Astrocyte of the cerebellum (primary cell): ENCODE measurements at regions not wholly inside any gene's neighbourhood (a gene's known extent, or its start where the extent isn't known, plus 50 kb on each side); places are given as distances from the start of the nearest gene placed in this dataset.

Experiments used
- DNase-seq: peaks from one replicate; pipeline ENCODE4 v3.0.0-alpha.2; 2011; ENCODE audit warnings: low read depth
- H3K4me3 ChIP-seq: 2 replicates; pipeline ENCODE4 v1.5.1; 2011; ENCODE audit warnings: mild to moderate bottlenecking, low read depth, low read length, moderate library complexity
- in situ Hi-C: cut with HindIII; loops from 2 replicates; pipeline ENCODE4 v1.10.0; 2017; ENCODE audit warnings: low sequenced_read_pairs
- TF ChIP-seq, protein P1 (sequence below): IDR thresholded peaks from 2 replicates; pipeline ENCODE4 v1.5.1; 2012; ENCODE audit warnings: low read length, low read depth, moderate library complexity, mild to moderate bottlenecking; ENCODE audit errors: missing control alignments

DNA sequence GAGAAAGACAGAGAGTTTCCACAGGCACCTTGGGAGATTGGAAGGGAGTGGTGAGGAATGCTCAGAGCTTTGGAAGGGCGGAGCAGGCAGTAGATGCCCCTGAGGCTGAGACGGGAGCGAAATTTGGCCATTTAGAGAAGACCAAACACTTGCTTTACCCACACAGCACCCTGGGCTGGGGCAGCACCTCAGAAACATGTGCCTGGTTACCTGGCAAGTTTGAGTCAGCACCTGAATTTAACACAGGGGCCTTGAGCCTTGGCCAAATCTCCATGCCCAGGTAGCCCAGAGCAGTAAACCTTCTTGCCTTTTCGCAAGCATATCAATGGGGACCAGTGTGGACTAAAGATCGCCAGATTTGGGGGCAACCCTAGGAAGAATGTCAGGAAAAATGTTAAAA is 111.9 kb upstream of the NFE2L3 start:
- TF ChIP-seq, protein P1, sequence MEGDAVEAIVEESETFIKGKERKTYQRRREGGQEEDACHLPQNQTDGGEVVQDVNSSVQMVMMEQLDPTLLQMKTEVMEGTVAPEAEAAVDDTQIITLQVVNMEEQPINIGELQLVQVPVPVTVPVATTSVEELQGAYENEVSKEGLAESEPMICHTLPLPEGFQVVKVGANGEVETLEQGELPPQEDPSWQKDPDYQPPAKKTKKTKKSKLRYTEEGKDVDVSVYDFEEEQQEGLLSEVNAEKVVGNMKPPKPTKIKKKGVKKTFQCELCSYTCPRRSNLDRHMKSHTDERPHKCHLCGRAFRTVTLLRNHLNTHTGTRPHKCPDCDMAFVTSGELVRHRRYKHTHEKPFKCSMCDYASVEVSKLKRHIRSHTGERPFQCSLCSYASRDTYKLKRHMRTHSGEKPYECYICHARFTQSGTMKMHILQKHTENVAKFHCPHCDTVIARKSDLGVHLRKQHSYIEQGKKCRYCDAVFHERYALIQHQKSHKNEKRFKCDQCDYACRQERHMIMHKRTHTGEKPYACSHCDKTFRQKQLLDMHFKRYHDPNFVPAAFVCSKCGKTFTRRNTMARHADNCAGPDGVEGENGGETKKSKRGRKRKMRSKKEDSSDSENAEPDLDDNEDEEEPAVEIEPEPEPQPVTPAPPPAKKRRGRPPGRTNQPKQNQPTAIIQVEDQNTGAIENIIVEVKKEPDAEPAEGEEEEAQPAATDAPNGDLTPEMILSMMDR: no peak
- no peak for DNase-seq
- H3K4me3 ChIP-seq: no peak overlapping the region
- in situ Hi-C loops: no loop called here

DNA sequence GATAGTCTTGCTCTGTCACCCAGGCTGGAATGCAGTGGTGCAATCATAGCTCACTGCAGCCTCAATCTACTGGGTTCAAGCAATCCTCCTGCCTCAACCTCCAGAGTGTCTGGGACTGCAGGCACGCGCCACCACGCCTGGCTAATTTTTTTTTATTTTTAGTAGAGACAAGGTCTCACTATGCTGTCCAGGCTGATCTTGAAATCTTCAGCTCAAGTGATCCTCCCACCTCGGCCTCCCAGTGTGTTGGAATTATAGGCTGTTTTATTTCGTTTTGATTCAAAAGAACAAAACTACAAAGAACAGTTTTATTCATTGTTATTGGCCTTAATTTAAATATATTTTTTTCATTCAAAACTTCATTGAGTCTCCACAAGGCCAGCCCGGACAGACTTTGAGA is 109.8 kb upstream of the NFE2L3 start:
- in situ Hi-C loops: no loop called here
- no peak overlapping the region for H3K4me3 ChIP-seq
- TF ChIP-seq, protein P1: no peak
- no peak for DNase-seq

DNA sequence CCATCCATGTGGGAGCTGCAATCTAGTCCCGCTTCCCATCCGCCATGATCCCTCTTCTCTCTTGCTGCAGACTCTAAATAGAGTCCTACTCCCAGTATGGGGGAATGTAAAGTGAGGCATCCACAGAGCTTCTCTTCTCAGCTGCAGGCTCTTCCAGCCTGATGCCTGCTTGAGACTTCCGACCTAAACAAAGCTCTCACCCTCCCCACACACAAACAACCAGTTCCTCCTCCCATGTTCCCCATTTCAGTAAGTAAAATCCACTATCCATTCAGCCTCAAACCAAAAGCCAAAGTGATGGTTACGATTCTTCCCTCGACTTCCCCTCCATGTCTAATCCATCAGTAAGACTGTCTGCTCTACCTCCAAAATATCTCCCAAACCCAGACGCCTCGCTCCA is 108.2 kb upstream of the NFE2L3 start:
- H3K4me3 ChIP-seq: no peak overlapping the region
- no peak for DNase-seq
- in situ Hi-C loops: no loop called here
- TF ChIP-seq, protein P1: no peak

DNA sequence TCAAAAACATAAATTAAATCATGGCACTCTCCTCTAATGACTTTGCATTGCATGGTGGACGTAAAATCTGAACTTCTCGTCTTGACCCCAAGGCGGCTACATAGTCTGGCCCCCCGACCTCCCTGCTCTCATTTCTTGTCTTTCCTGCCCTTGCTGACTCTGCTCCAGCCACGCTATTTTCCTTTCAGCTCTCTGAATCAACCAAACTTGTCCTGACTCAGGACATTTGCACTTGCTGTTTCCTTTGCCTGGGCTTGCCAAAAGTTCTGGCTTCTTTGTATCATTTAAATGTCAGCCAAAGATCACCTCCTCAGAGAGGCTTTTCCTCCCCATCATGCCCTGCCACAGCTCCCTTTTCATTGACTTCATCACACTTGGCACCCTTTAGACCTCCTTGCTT is 107.7 kb upstream of the NFE2L3 start:
- H3K4me3 ChIP-seq: no peak overlapping the region
- no peak for DNase-seq
- in situ Hi-C loops: no loop called here
- TF ChIP-seq, protein P1: no peak

DNA sequence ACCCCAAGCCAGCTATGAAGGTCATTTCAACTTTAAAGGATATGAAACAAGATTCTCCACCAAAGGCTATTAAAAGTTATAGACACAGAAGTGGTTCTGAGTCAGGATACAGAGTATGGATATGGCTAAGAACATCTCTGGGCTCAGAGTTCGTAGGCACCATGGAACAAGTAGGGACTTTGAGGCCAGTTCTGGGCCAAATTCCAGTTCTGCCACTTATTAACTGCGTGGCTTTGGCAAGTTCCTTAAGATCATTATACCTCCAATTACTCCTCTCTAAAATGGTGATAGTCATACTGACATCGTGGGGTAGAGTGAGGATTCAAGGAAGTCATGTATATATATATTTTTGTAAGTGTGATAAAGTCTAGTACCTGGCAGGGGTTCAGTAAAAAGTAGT is 105.8 kb upstream of the NFE2L3 start:
- in situ Hi-C loops: no loop called here
- TF ChIP-seq, protein P1: no peak
- no peak overlapping the region for H3K4me3 ChIP-seq
- DNase-seq: no peak

DNA sequence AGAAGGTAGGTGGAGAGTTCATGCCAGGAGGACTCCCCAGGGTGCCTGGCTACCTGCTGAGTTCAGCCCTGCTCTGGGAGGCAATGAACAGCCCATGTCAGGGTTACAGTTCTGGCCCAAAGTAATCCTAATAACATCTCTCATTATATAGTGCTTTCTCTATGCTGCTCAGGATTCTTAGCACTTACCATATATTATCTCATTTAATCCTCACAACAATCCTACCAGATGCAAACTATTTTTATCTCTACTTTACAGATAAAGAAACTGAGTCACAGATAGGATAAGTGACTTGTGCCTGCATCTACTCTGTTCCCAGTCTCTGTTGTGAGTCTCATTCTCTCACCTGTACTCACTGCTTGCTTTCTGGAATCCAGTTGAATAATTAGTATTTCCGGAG is 105.1 kb upstream of the NFE2L3 start:
- in situ Hi-C loops: no loop called here
- no peak for DNase-seq
- TF ChIP-seq, protein P1: no peak
- no peak overlapping the region for H3K4me3 ChIP-seq

DNA sequence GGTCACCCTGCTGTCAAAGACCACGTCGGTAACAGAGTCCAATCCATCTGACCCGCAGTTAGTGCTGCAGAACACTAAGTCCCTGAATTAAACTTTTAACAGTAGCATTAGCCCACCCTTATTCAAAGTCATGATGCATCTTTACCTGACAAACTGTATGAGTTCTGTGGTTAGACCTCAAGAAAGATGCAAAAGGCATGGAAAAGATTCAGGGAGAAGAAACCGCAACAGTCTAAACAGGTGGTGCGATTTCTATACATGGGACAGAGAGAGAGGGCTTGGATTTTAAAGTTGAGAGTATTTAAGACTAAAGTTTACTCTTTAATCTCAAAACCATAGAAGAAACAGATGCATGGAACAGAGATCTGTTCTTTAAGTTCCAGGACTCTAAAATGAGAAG is 103.3 kb upstream of the NFE2L3 start:
- no peak overlapping the region for H3K4me3 ChIP-seq
- TF ChIP-seq, protein P1: no peak
- DNase-seq: no peak
- in situ Hi-C loops: no loop called here
